Mucosa of descending colon (tissue), 3 donors: ENCODE measurements at regions not wholly inside any gene's neighbourhood (a gene's known extent, or its start where the extent isn't known, plus 50 kb on each side); places are given as distances from the start of the nearest gene placed in this dataset.

ENCODE experiments used
- ATAC-seq: fragments of 200-7000 bp; cut with Tn5 transposase; one replicate; pipeline ENCODE4 v1.9.1; 2020; ENCODE audit warnings: mild to moderate bottlenecking, moderate library complexity
- DNase-seq, 3 donors: peaks; one replicate each; pipeline ENCODE4 v3.0.0-alpha.2; 2020
- H3K36me3 ChIP-seq: fragments of 200-600 bp; one replicate; pipeline ENCODE4 v1.8.0; 2021; ENCODE audit warnings: low read depth, mild to moderate bottlenecking
- H3K4me1 ChIP-seq: fragments of 200-600 bp; one replicate; pipeline ENCODE4 v1.8.0; 2021; ENCODE audit warnings: low read depth, mild to moderate bottlenecking
- H3K4me3 ChIP-seq: fragments of 200-600 bp; one replicate; pipeline ENCODE4 v1.8.0; 2021; ENCODE audit warnings: mild to moderate bottlenecking
- H3K9me3 ChIP-seq: fragments of 200-600 bp; one replicate; pipeline ENCODE4 v1.8.0; 2021; ENCODE audit warnings: mild to moderate bottlenecking
- CTCF ChIP-seq: fragments of 200-600 bp; IDR thresholded peaks from one replicate; pipeline ENCODE4 v1.8.0; 2022; ENCODE audit warnings: antibody characterized with exemption, mild to moderate bottlenecking
- intact Hi-C, 2 donors: fragments of 100-400 bp; cut with DNase I in 1 of 2; cut with micrococcal nuclease in 1 of 2; formaldehyde crosslinking; loops; one replicate each; pipeline versions ENCODE4 v1.11.0 to v1.11.1; 2022; cut with DNase I, micrococcal nuclease
- donor health status: DM: no; HTN: no; CAD: no; lungs with moderate emphysema.
- donor health status: DM: no; HTN: no; CAD: no.
- donor health status: DM: no; HTN: yes; CAD: no.

- no peaks in the 10 kb centered on the region for H3K9me3 ChIP-seq
- ATAC-seq (no peak), DNase-seq (no peak)
- H3K36me3 ChIP-seq = no peaks in the 10 kb centered on the region
- intact Hi-C loops = no loop called here
- no peaks in the 10 kb centered on the region for H3K4me1 ChIP-seq
- no peak for TF ChIP-seq CTCF
- H3K4me3 ChIP-seq = no peak overlapping the region
Measured at GRCh38 chr10:128528167-128528566, 401.9 kb upstream of the MKI67 start.

DNA sequence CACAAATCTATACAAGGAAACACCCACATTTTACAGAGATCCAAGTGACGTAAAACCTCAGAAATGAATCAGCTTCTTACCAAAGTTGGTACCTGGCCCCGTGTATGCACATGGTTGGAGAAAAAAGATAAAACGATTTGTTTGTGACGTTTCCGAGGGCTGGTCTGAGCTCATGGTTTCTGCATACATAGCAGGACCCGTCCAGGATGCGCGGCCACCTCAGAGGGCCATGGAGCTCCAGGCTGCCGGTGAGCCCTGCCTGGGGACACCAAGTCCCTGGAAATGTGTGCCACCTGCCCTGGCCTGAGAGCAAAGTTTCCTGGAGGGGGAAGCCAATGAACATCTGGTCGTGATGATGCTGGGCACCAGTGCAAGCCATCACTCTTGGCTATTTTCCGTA lies 402.6 kb upstream of the MKI67 start:
- no peaks in the 10 kb centered on the region for H3K4me1 ChIP-seq
- no peaks in the 10 kb centered on the region for H3K9me3 ChIP-seq
- DNase-seq = no peak
- TF ChIP-seq CTCF = no peak
- intact Hi-C loops = no loop called here
- ATAC-seq = no peak
- no peak overlapping the region for H3K4me3 ChIP-seq
- H3K36me3 ChIP-seq = no peaks in the 10 kb centered on the region

DNA sequence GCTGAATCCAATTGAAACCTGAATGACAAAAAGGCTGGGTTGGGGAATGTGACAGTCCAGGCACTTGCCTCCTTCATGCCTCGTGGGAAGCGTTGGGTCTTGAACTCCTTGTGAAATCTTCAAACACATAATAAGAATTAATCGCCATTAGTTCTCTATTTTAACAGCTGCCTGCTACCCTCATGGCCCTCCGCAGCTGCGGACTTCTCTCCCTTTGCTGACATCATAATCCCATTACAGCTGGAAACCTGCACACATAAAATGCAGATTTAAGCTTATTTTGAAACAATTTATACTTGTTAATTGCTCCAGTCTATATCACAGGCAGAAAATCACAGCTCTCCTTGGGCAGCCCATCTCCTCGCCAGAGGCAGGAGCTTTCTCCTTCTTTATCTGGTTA lies 403.0 kb upstream of the MKI67 start:
- no peaks in the 10 kb centered on the region for H3K9me3 ChIP-seq
- DNase-seq (no peak), ATAC-seq (no peak)
- H3K4me3 ChIP-seq = no peak overlapping the region
- no peaks in the 10 kb centered on the region for H3K4me1 ChIP-seq
- intact Hi-C loops = no loop called here
- H3K36me3 ChIP-seq = no peaks in the 10 kb centered on the region
- TF ChIP-seq CTCF = no peak

GRCh38 chr10:128530301-128530700 lies 404.1 kb upstream of the MKI67 start:
- no peak for DNase-seq
- Histone ChIP-seq H3K4me1 (no peaks in the 10 kb centered on the region), H3K9me3 (no peaks in the 10 kb centered on the region), H3K4me3 (no peak overlapping the region), H3K36me3 (no peaks in the 10 kb centered on the region)
- intact Hi-C loops = no loop called here
- TF ChIP-seq CTCF = no peak
- no peak for ATAC-seq

DNA sequence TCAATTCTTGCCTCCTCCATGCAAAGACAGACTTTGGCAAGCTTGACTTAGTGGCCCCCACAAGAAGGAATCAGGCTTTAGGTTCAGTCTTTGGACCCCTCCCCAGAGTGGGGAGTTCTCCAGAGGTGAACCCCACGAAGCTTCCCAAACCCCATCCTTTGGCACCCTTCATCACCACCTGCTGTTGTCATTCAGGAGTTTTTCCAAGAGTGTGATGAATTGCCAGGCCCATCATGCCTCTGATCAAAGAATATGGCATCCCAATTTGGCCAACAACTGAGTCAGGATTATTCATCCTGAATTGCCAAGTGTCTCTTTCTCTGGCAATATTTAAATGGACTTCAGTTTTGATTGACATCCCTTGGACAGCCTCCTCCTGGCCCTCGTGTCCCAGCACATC lies 404.7 kb upstream of the MKI67 start:
- Histone ChIP-seq H3K36me3 (no peaks in the 10 kb centered on the region), H3K4me3 (no peak overlapping the region), H3K9me3 (no peaks in the 10 kb centered on the region), H3K4me1 (no peaks in the 10 kb centered on the region)
- DNase-seq (no peak), ATAC-seq (no peak)
- no peak for TF ChIP-seq CTCF
- intact Hi-C loops = no loop called here

DNA sequence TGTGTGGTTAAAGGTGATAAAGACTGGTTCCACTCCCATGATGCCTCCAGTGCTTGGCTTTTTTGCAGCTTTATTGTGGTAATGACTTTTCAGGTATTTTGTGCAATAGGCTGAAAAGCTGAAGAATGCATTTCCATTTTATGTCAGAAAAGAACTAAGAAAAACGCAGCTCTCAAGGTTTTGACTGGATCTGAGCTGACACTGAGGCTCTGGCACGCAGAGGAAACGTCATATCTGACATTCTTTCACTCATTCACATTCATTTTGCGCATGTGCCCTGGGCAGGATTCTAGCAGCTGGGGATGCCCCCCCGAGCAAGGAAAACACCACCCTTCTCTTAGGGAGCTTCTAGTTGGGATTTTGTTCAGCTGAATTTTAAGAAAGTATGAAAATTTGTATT lies 408.5 kb upstream of the MKI67 start:
- no peaks in the 10 kb centered on the region for H3K36me3 ChIP-seq
- intact Hi-C loops = no loop called here
- no peak for ATAC-seq

More for the DNA sequence above, 408.5 kb upstream of the MKI67 start:
- TF ChIP-seq CTCF = no peak
- no peaks in the 10 kb centered on the region for H3K4me1 ChIP-seq
- DNase-seq = no peak
- H3K4me3 ChIP-seq = no peak overlapping the region
- no peaks in the 10 kb centered on the region for H3K9me3 ChIP-seq
